OCI-LY3 (cell line): ENCODE measurements at regions not wholly inside any gene's neighbourhood (a gene's known extent, or its start where the extent isn't known, plus 50 kb on each side); places are given as distances from the start of the nearest gene placed in this dataset.

Experiments
- H2AFZ ChIP-seq: fragments of 200-600, 300-600 bp; shearing (Covaris generic); 2 replicates; pipeline ENCODE4 v1.6.0; 2014; ENCODE audit warnings: antibody characterized with exemption, low read depth, low read length
- H3K27ac ChIP-seq: fragments of 200-600, 300-600 bp; sonication (generic); 2 replicates; pipeline ENCODE4 v1.5.1; 2014; ENCODE audit warnings: mild to moderate bottlenecking, low read length, moderate library complexity, mixed read lengths
- H3K27me3 ChIP-seq: fragments of 200-600, 300-600 bp; sonication (generic); 2 replicates; pipeline ENCODE4 v1.6.1; 2014; ENCODE audit warnings: low read depth, low read length, mixed read lengths
- H3K36me3 ChIP-seq: fragments of 200-600, 300-600 bp; sonication (generic); replicated peaks from 2 replicates; pipeline ENCODE3; 2014; ENCODE audit warnings: low read depth, low read length, mixed read lengths
- H3K4me1 ChIP-seq: fragments of 300-600, 200-600 bp; sonication (generic); 2 replicates; pipeline ENCODE4 v1.6.1; 2014; ENCODE audit warnings: low read length, mixed read lengths
- H3K4me2 ChIP-seq: fragments of 200-600, 300-600 bp; sonication (generic); 2 replicates; pipeline ENCODE4 v1.6.1; 2014; ENCODE audit warnings: low read length, mixed read lengths
- H3K4me3 ChIP-seq: fragments of 300-600, 200-600 bp; sonication (generic); 2 replicates; pipeline ENCODE4 v1.5.1; 2014; ENCODE audit warnings: antibody characterized with exemption, mild to moderate bottlenecking, low read length, moderate library complexity
- H3K79me2 ChIP-seq: fragments of 300-600, 200-600 bp; shearing (Covaris generic); 2 replicates; pipeline ENCODE4 v1.6.1; 2014; ENCODE audit warnings: mild to moderate bottlenecking, low read length, mixed read lengths
- H3K9ac ChIP-seq: fragments of 300-600, 200-600 bp; shearing (Covaris generic); 2 replicates; pipeline ENCODE4 v1.6.0; 2014; ENCODE audit warnings: mild to moderate bottlenecking, low read length, moderate library complexity
- H3K9me3 ChIP-seq: fragments of 200-600, 300-600 bp; shearing (Covaris generic); 2 replicates; pipeline ENCODE4 v1.6.1; 2014; ENCODE audit warnings: low read length, mixed read lengths; ENCODE audit not compliant: insufficient read depth
- H4K20me1 ChIP-seq: fragments of 200-600, 300-600 bp; sonication (generic); 2 replicates; pipeline ENCODE4 v1.6.1; 2016; ENCODE audit warnings: low read length, mixed read lengths; ENCODE audit not compliant: insufficient read depth
- CTCF ChIP-seq: fragments of 200-600, 300-600 bp; sonication (generic); IDR thresholded peaks from 2 replicates; pipeline ENCODE4 v1.5.1; 2014; ENCODE audit warnings: antibody characterized with exemption, low read length, low read depth
- EZH2phosphoT487 ChIP-seq: fragments of 200-600 bp; shearing (Covaris generic); IDR thresholded peaks from 2 replicates; pipeline ENCODE4 v1.6.1; 2018; ENCODE audit warnings: antibody characterized with exemption, mixed run types, low read depth

GRCh38 chr3:31425401-31425800 is 107.3 kb upstream of the STT3B start:
- no peak overlapping the region for H3K9ac ChIP-seq
- TF ChIP-seq EZH2phosphoT487 = no peak
- no peak for TF ChIP-seq CTCF
- H3K27ac ChIP-seq = no peak overlapping the region
- H3K79me2 ChIP-seq = no peaks in the 10 kb centered on the region
- no peak overlapping the region for H2AFZ ChIP-seq
- peaks cover 8% of the 10 kb centered on the region; the same call in 1 of the 2 replicates for H3K9me3 ChIP-seq
- no peaks in the 10 kb centered on the region for H3K27me3 ChIP-seq
- H3K4me3 ChIP-seq = no peak overlapping the region
- H3K4me1 ChIP-seq = no peaks in the 10 kb centered on the region
- no peak overlapping the region for H3K4me2 ChIP-seq
- H4K20me1 ChIP-seq = no peaks in the 10 kb centered on the region
- H3K36me3 ChIP-seq = no peaks in the 10 kb centered on the region

GRCh38 chr3:31427623-31428022 is 105.1 kb upstream of the STT3B start:
- Histone ChIP-seq H3K4me3 (no peak overlapping the region), H3K9ac (no peak overlapping the region), H4K20me1 (no peaks in the 10 kb centered on the region), H3K27ac (no peak overlapping the region), H3K27me3 (no peaks in the 10 kb centered on the region), H3K4me1 (peaks cover 4% of the 10 kb centered on the region), H3K4me2 (no peak overlapping the region), H2AFZ (no peak overlapping the region), H3K9me3 (peaks cover 8% of the 10 kb centered on the region; the same call in 1 of the 2 replicates), H3K79me2 (no peaks in the 10 kb centered on the region), H3K36me3 (no peaks in the 10 kb centered on the region)
- TF ChIP-seq EZH2phosphoT487 = no peak
- no peak for TF ChIP-seq CTCF

- Histone ChIP-seq H3K9ac (no peak overlapping the region), H3K4me1 (peaks cover 19% of the 10 kb centered on the region), H3K27ac (no peak overlapping the region), H3K79me2 (no peaks in the 10 kb centered on the region), H2AFZ (no peak overlapping the region), H3K27me3 (no peaks in the 10 kb centered on the region), H3K9me3 (peaks cover 9% of the 10 kb centered on the region; the same call in 1 of the 2 replicates), H3K4me3 (no peak overlapping the region), H3K4me2 (no peak overlapping the region), H4K20me1 (no peaks in the 10 kb centered on the region), H3K36me3 (peaks cover 3% of the 10 kb centered on the region)
- TF ChIP-seq CTCF = no peak
These were observed 101.4 kb upstream of the STT3B start for GRCh38 chr3:31431321-31431720.

GRCh38 chr3:31432897-31433678 is 99.6 kb upstream of the STT3B start:
- H3K27ac ChIP-seq = peak overlapping the region; percentile 5; the same call in 1 of the 2 replicates

More at GRCh38 chr3:31432897-31433678, 99.6 kb upstream of the STT3B start:
- Histone ChIP-seq H3K9ac (no peak overlapping the region), H3K9me3 (peaks cover 21% of the 10 kb centered on the region; the same call in 1 of the 2 replicates), H3K27me3 (no peaks in the 10 kb centered on the region), H3K4me1 (peaks cover 19% of the 10 kb centered on the region), H4K20me1 (no peaks in the 10 kb centered on the region), H3K4me3 (peak overlapping the region; percentile 20; the same call in 1 of the 2 replicates), H3K36me3 (peaks cover 15% of the 10 kb centered on the region), H3K4me2 (peak overlapping the region; percentile 54), H2AFZ (peak overlapping the region; percentile 43), H3K79me2 (no peaks in the 10 kb centered on the region)
- TF ChIP-seq CTCF (no peak), EZH2phosphoT487 (no peak)
